ENCODE measurements at regions not wholly inside any gene's neighbourhood (a gene's known extent, or its start where the extent isn't known, plus 50 kb on each side); places are given as distances from the start of the nearest gene placed in this dataset.
A peak's percentile ranks its signal among the peaks of the same experiment; 100 is the strongest.

GRCh38 chr4:60443068-60443467 is 757.1 kb upstream of the ADGRL3 start:
- peak in 1 of 2 donors; percentile 57 for DNase-seq (ENCODE audit: low spot score in 2 of 2)
- intact Hi-C loops (cut with DNase I; ENCODE audit: low total_unique reads): no loop called here
- TF ChIP-seq, protein P1, sequence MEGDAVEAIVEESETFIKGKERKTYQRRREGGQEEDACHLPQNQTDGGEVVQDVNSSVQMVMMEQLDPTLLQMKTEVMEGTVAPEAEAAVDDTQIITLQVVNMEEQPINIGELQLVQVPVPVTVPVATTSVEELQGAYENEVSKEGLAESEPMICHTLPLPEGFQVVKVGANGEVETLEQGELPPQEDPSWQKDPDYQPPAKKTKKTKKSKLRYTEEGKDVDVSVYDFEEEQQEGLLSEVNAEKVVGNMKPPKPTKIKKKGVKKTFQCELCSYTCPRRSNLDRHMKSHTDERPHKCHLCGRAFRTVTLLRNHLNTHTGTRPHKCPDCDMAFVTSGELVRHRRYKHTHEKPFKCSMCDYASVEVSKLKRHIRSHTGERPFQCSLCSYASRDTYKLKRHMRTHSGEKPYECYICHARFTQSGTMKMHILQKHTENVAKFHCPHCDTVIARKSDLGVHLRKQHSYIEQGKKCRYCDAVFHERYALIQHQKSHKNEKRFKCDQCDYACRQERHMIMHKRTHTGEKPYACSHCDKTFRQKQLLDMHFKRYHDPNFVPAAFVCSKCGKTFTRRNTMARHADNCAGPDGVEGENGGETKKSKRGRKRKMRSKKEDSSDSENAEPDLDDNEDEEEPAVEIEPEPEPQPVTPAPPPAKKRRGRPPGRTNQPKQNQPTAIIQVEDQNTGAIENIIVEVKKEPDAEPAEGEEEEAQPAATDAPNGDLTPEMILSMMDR (IDR thresholded peaks at IDR 0.05): no peak
- no peak for TF ChIP-seq POLR2A (IDR thresholded peaks at IDR 0.05)
- H3K4me3 ChIP-seq (ENCODE audit: low read depth, poor library complexity, severe bottlenecking): no peak overlapping the region

DNA sequence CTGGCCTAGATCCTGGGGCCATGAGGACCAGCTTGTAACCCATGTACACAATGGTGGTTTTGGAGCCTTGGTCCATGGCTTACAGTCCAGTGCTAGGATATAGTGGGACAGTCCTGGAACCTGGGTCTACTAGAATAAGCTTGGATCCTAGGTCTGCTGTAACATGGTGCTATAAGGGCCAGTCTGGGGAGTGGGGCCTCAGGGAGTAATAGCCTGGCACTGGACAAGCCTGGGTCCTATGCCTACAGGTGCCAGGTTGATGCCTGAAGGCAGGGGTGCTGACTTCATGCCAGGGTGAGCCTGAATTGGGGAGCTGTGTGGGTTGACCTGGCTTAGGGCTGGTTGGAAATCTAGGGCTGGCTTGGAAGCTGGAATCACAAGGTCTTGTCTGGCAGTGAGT is 756.3 kb upstream of the ADGRL3 start:
- intact Hi-C loops (cut with DNase I; ENCODE audit: low total_unique reads): no loop called here
- no peak overlapping the region for H3K4me3 ChIP-seq (ENCODE audit: low read depth, poor library complexity, severe bottlenecking)
- DNase-seq (ENCODE audit: low spot score in 2 of 2): peak in 1 of 2 donors; percentile 56
- TF ChIP-seq, protein P1 (IDR thresholded peaks at IDR 0.05): no peak
- no peak for TF ChIP-seq POLR2A (IDR thresholded peaks at IDR 0.05)

DNA sequence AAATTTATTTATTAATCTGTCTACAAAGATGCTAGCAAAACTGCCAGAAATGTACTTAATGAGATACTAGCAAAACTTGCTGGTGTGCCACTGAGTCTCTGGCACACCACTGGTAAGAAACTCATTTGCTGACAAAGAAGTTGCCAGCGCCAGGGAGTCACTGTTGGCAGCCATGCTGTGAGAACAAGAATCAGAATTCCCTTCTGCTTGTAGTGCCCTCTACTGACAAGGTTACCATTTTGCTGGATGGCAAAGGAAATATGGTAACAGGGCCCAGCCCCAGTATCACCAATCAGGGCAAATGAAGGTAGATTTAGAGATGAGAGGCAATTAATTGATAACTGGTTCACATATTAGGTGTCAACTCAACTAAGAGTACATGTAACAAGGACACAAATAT is 750.1 kb upstream of the ADGRL3 start:
- intact Hi-C loops (cut with DNase I; ENCODE audit: low total_unique reads): no loop called here
- 84 to 94% methylated on average over 1 of the region's 1 CpG for WGBS, 2 donors
- no peak for DNase-seq (ENCODE audit: low spot score in 2 of 2)
- TF ChIP-seq, protein P1 (IDR thresholded peaks at IDR 0.05): no peak
- no peak for TF ChIP-seq POLR2A (IDR thresholded peaks at IDR 0.05)
- H3K4me3 ChIP-seq (ENCODE audit: low read depth, poor library complexity, severe bottlenecking): no peak overlapping the region

- no peak for DNase-seq (ENCODE audit: low spot score in 2 of 2)
- TF ChIP-seq POLR2A (IDR thresholded peaks at IDR 0.05): no peak
- TF ChIP-seq, protein P1 (IDR thresholded peaks at IDR 0.05): no peak
- intact Hi-C loops (cut with DNase I; ENCODE audit: low total_unique reads): no loop called here
- H3K4me3 ChIP-seq (ENCODE audit: low read depth, poor library complexity, severe bottlenecking): no peak overlapping the region
These were observed 747.9 kb upstream of the ADGRL3 start for GRCh38 chr4:60452266-60452665.

- no peak for DNase-seq (ENCODE audit: low spot score in 2 of 2)
- no peak overlapping the region for H3K4me3 ChIP-seq (ENCODE audit: low read depth, poor library complexity, severe bottlenecking)
- WGBS, 2 donors: 91 to 96% methylated on average over 1 of the region's 1 CpG
- intact Hi-C loops (cut with DNase I; ENCODE audit: low total_unique reads): no loop called here
- TF ChIP-seq POLR2A (IDR thresholded peaks at IDR 0.05): no peak
- TF ChIP-seq, protein P1 (IDR thresholded peaks at IDR 0.05): no peak
These were observed 744.7 kb upstream of the ADGRL3 start for GRCh38 chr4:60455380-60455779.

DNA sequence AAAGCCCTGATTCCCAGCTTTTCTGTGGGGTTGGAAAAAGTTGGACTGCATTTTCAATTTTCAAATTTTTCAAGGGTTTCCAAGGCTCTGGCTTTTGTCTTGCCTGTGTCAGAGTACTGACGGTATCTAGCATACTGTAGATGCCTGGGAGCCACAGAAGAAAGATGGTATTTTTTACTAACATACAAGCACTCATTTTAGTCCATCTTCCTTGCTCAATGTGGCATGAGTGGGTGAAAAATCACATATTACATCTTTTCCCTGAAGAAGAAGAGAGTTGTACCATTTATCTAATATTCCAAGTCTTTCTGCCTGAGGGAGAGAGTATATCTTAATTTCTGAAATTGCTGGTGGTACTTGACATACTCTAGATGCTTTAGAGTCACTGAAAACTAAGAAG is 738.6 kb upstream of the ADGRL3 start:
- H3K4me3 ChIP-seq (ENCODE audit: low read depth, poor library complexity, severe bottlenecking): no peak overlapping the region
- TF ChIP-seq POLR2A (IDR thresholded peaks at IDR 0.05): no peak
- TF ChIP-seq, protein P1 (IDR thresholded peaks at IDR 0.05): no peak
- DNase-seq (ENCODE audit: low spot score in 2 of 2): no peak
- WGBS, 2 donors: 71 to 75% methylated on average over 1 of the region's 1 CpG
- intact Hi-C loops (cut with DNase I; ENCODE audit: low total_unique reads): no loop called here

Data from lower leg skin (tissue), 4 donors.